H1 (cell line): ENCODE measurements at regions not wholly inside any gene's neighbourhood (a gene's known extent, or its start where the extent isn't known, plus 50 kb on each side); places are given as distances from the start of the nearest gene placed in this dataset.

ENCODE experiments used
- CTCF ChIA-PET: fragments of 300-600 bp; sonication (Branson Sonifier 250); formaldehyde crosslinking; loops from one replicate; lab custom pipeline; 2021; ENCODE audit not compliant: partially characterized antibody; lab: Charles Lee
- POLR2A ChIA-PET: fragments of 300-600 bp; sonication (Branson Sonifier 250); formaldehyde crosslinking; loops from one replicate; lab custom pipeline; 2021; ENCODE audit warnings: inconsistent platforms; ENCODE audit not compliant: partially characterized antibody; lab: Charles Lee
- DNase-seq, 2 experiments: peaks; one replicate each; pipeline versions ENCODE4 v3.0.0 to v3.0.0-alpha.2; 2010 to 2022; ENCODE audit warnings: low spot score in 2 of 2, low read depth in 1 of 2, mixed read lengths in 1 of 2
- FAIRE-seq: peaks from 2 replicates; lab custom pipeline; 2011; peaks lifted over from hg19 to GRCh38; lab: Jason Lieb, UNC
- H2AFZ ChIP-seq: 2 replicates; pipeline ENCODE4 v1.8.1; 2012; ENCODE audit warnings: low read length, inconsistent platforms
- H2AK5ac ChIP-seq: 2 replicates; pipeline ENCODE4 v1.6.1; 2013; ENCODE audit warnings: low read depth, low read length
- H2BK120ac ChIP-seq: replicated peaks from 2 replicates; pipeline ENCODE3; 2013; ENCODE audit warnings: low read depth, low read length, inconsistent platforms
- H2BK12ac ChIP-seq: 2 replicates; pipeline ENCODE4 v1.6.1; 2013; ENCODE audit warnings: low read depth, low read length
- H2BK15ac ChIP-seq: 2 replicates; pipeline ENCODE4 v1.6.1; 2013; ENCODE audit warnings: low read length
- H2BK20ac ChIP-seq: 2 replicates; pipeline ENCODE4 v1.6.1; 2013; ENCODE audit warnings: low read length
- H2BK5ac ChIP-seq: 2 replicates; pipeline ENCODE4 v1.6.1; 2013; ENCODE audit warnings: low read depth, low read length
- H3K14ac ChIP-seq: 2 replicates; pipeline ENCODE4 v1.6.1; 2013; ENCODE audit warnings: inconsistent platforms; ENCODE audit not compliant: insufficient read length
- H3K18ac ChIP-seq: 2 replicates; pipeline ENCODE4 v1.6.1; 2013; ENCODE audit warnings: low read length; ENCODE audit errors: extremely low read depth
- H3K23ac ChIP-seq: 2 replicates; pipeline ENCODE4 v1.6.1; 2013; ENCODE audit warnings: inconsistent platforms; ENCODE audit not compliant: insufficient read length
- H3K23me2 ChIP-seq: 2 replicates; pipeline ENCODE4 v1.6.1; 2013; ENCODE audit warnings: low read depth, low read length
- H3K27ac ChIP-seq: 2 replicates; pipeline ENCODE4 v1.6.1; 2011; ENCODE audit warnings: low read depth, low read length, inconsistent platforms
- H3K27me3 ChIP-seq, 4 experiments: replicated peaks in 1 of 4; 1 replicate in 1 of 4; 2 replicates in 3 of 4; pipeline versions ENCODE4 v1.6.1 to v1.8.1; 2011 to 2013; ENCODE audit warnings: low read length in 3 of 4, mild to moderate bottlenecking in 3 of 4, inconsistent platforms in 2 of 4, mixed read lengths in 2 of 4, moderate library complexity in 1 of 4; ENCODE audit not compliant: control insufficient read depth in 3 of 4, insufficient read depth in 3 of 4; ENCODE audit errors: extremely low read depth in 1 of 4
- H3K36me3 ChIP-seq, 4 experiments: 2 replicates each; pipeline versions ENCODE4 v1.6.1 to v1.8.1; 2011 to 2013; ENCODE audit warnings: mild to moderate bottlenecking in 4 of 4, low read length in 3 of 4, moderate library complexity in 2 of 4, control low read depth in 1 of 4, inconsistent platforms in 1 of 4; ENCODE audit not compliant: insufficient read depth in 4 of 4, control insufficient read depth in 2 of 4
- H3K4ac ChIP-seq: replicated peaks from 2 replicates; pipeline ENCODE3; 2013; ENCODE audit warnings: low read length, low read depth, mixed read lengths, inconsistent platforms; ENCODE audit not compliant: insufficient read length
- H3K4me1 ChIP-seq, 4 experiments: replicated peaks in 1 of 4; 1 replicate in 1 of 4; 2 replicates in 3 of 4; pipeline versions ENCODE4 v1.6.1 to v1.8.1; 2011 to 2013; ENCODE audit warnings: low read length in 3 of 4, inconsistent platforms in 2 of 4, mixed read lengths in 1 of 4; ENCODE audit not compliant: insufficient read depth in 4 of 4, control insufficient read depth in 3 of 4
- H3K4me2 ChIP-seq, 2 experiments: 2 replicates each; pipeline versions ENCODE4 v1.6.1 to v1.8.1; 2011 to 2013; ENCODE audit warnings: low read depth in 2 of 2, low read length in 2 of 2, control low read depth in 1 of 2, inconsistent platforms in 1 of 2, mild to moderate bottlenecking in 1 of 2; ENCODE audit not compliant: insufficient read depth in 1 of 2
- H3K4me3 ChIP-seq, 4 experiments: fragments of 200-600, 300-600 bp in 1 of 4; sonication (generic), shearing (Covaris generic), sonication (Bioruptor Twin) in 1 of 4; 2 replicates each; pipeline versions ENCODE4 v1.5.1 to v1.8.1; 2011 to 2016; ENCODE audit warnings: low read length in 4 of 4, low read depth in 3 of 4, control low read depth in 2 of 4, inconsistent platforms in 2 of 4, mild to moderate bottlenecking in 2 of 4, mixed read lengths in 1 of 4, moderate library complexity in 1 of 4; ENCODE audit not compliant: insufficient read depth in 2 of 4; ENCODE audit errors: extremely low read depth in 1 of 4
- H3K56ac ChIP-seq: replicated peaks from 2 replicates; pipeline ENCODE3; 2013; ENCODE audit warnings: low read depth, mild to moderate bottlenecking, mixed read lengths, low read length, inconsistent platforms; ENCODE audit not compliant: insufficient read length
- H3K79me1 ChIP-seq: 2 replicates; pipeline ENCODE4 v1.6.1; 2013; ENCODE audit warnings: low read depth, low read length, control low read depth
- H3K79me2 ChIP-seq, 2 experiments: 2 replicates each; pipeline versions ENCODE4 v1.6.1 to v1.8.1; 2012 to 2013; ENCODE audit warnings: low read length in 2 of 2, mild to moderate bottlenecking in 2 of 2, inconsistent platforms in 1 of 2; ENCODE audit not compliant: insufficient read depth in 2 of 2, control insufficient read depth in 1 of 2
- H3K9ac ChIP-seq, 4 experiments: replicated peaks in 1 of 4; 1 replicate in 1 of 4; 2 replicates in 3 of 4; pipeline versions ENCODE4 v1.6.1 to v1.8.1; 2011 to 2013; ENCODE audit warnings: low read depth in 3 of 4, low read length in 3 of 4, control low read depth in 2 of 4, mild to moderate bottlenecking in 2 of 4, moderate library complexity in 2 of 4, inconsistent platforms in 1 of 4; ENCODE audit errors: extremely low read depth in 1 of 4
- H3K9me3 ChIP-seq, 2 experiments: 2 replicates each; pipeline versions ENCODE4 v1.6.1 to v1.8.1; 2012 to 2013; ENCODE audit warnings: mild to moderate bottlenecking in 2 of 2, moderate library complexity in 2 of 2, control low read depth in 1 of 2, inconsistent platforms in 1 of 2, low read depth in 1 of 2, low read length in 1 of 2, mixed read lengths in 1 of 2; ENCODE audit not compliant: insufficient read depth in 2 of 2
- H4K20me1 ChIP-seq, 2 experiments: replicated peaks in 1 of 2; 2 replicates each; pipeline versions ENCODE3 to v1.8.1; 2011 to 2013; ENCODE audit warnings: inconsistent platforms in 2 of 2, low read length in 2 of 2, mild to moderate bottlenecking in 1 of 2; ENCODE audit not compliant: insufficient read depth in 2 of 2, control insufficient read depth in 1 of 2
- H4K5ac ChIP-seq: 2 replicates; pipeline ENCODE4 v1.6.1; 2013; ENCODE audit warnings: low read length, low read depth, mixed read lengths, inconsistent platforms; ENCODE audit not compliant: insufficient read length
- H4K8ac ChIP-seq: 2 replicates; pipeline ENCODE4 v1.8.0; 2013; ENCODE audit warnings: mild to moderate bottlenecking, moderate library complexity, low read length, inconsistent platforms; ENCODE audit not compliant: insufficient read depth; ENCODE audit errors: extremely low read depth
- H4K91ac ChIP-seq: replicated peaks from 2 replicates; pipeline ENCODE3; 2013; ENCODE audit warnings: low read length, mixed read lengths, inconsistent platforms; ENCODE audit not compliant: insufficient read length
- CTCF ChIP-seq, 3 experiments: IDR thresholded peaks; 1 replicate in 2 of 3; 2 replicates in 1 of 3; pipeline versions ENCODE4 v1.5.1 to v1.6.1; 2011; ENCODE audit warnings: low read length in 3 of 3, mild to moderate bottlenecking in 3 of 3, inconsistent platforms in 2 of 3, low read depth in 1 of 3, moderate library complexity in 1 of 3; ENCODE audit not compliant: insufficient read depth in 1 of 3; ENCODE audit errors: control extremely low read depth in 1 of 3
- FOSL1 ChIP-seq: IDR thresholded peaks from 2 replicates; pipeline ENCODE4 v1.6.1; 2011; ENCODE audit warnings: mild to moderate bottlenecking, low read depth, low read length, moderate library complexity; ENCODE audit not compliant: insufficient read depth
- WGBS, 2 experiments: shearing (Covaris generic) in 1 of 2; methylation state at CpG; one replicate each; pipeline versions ENCODE4 v1.1.6 to v1.1.7; 2013 to 2015; ENCODE audit warnings: low lambda C conversion rate in 2 of 2, mixed read lengths in 2 of 2, inconsistent platforms in 1 of 2, low coverage in 1 of 2, missing lambda C conversion rate in 1 of 2; ENCODE audit not compliant: insufficient replicate concordance in 2 of 2, insufficient coverage in 1 of 2, insufficient read length in 1 of 2; ENCODE audit errors: extremely low coverage in 1 of 2, missing lambda C conversion rate in 1 of 2; 5-methylcytosine and 5-hydroxymethylcytosine counted together

DNA sequence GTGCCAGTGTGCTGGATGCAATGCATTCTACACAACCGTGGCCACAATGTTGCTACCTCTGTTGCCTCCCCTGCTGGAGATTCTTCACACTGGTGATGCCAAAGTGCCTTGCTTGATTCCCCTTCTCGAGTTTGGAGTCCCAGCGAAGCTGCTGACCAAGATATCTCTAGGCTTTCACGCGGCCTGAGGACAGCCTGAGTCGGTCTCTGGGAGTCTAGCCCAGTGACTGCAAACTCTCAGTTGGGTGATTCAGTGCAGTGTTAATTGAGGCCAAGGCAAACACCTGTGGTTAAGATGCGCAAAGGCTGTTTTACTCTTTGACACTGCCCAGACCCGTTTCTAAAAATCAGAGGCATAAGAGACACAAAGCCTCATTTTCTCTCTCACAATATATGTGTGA, 434.4 kb downstream of the NR2F2 start:
- no peak overlapping the region; the same call in 1 of the 2 replicates for H2BK12ac ChIP-seq
- H4K20me1 ChIP-seq = no peaks in the 10 kb centered on the region
- no peak overlapping the region for H3K9ac ChIP-seq
- H3K27me3 ChIP-seq = no peaks in the 10 kb centered on the region
- POLR2A ChIA-PET = no interaction called here
- no peak overlapping the region for H2BK5ac ChIP-seq
- no peak overlapping the region for H2BK120ac ChIP-seq
- no peaks in the 10 kb centered on the region for H3K79me1 ChIP-seq
- 0 out of 7 replicates have a peak, but pooled peaks cover 0 to 2% (median 0%) of the 10 kb centered on the region in 4 experiments for H3K4me1 ChIP-seq
- no peak overlapping the region for H2AK5ac ChIP-seq
- H3K36me3 ChIP-seq = no peaks in the 10 kb centered on the region
- WGBS, 2 experiments = 90% methylated on average over 8 of the region's 8 CpGs; no CpG with 5 or more reads in 1 of the 2 experiments
- no peak overlapping the region for H3K23ac ChIP-seq
- TF ChIP-seq CTCF (IDR thresholded peaks at IDR 0.05; ENCODE audit: control extremely low read depth in 1 of 3, insufficient read depth in 1 of 3, low read depth in 1 of 3, low read length in 3 of 3) = peak in 1 of 3 experiments; percentile 20; a peak in 1 of 4 replicates
- no peak for TF ChIP-seq FOSL1
- TF ChIP-seq, all 59 proteins: peak for 1
- Histone ChIP-seq H3K56ac (no peak overlapping the region), H3K4me3 (no peak overlapping the region), H3K18ac (no peak overlapping the region; the same call in 1 of the 2 replicates), H3K4me2 (no peak overlapping the region), H3K27ac (no peak overlapping the region), H3K14ac (no peak overlapping the region), H2AFZ (no peak overlapping the region; the same call in 1 of the 2 replicates), H3K9me3 (no peaks in the 10 kb centered on the region), H4K8ac (peak overlapping the region; percentile 90; the same call in 1 of the 2 replicates), H2BK15ac (no peak overlapping the region), H2BK20ac (no peak overlapping the region), H3K79me2 (no peaks in the 10 kb centered on the region), H3K23me2 (no peaks in the 10 kb centered on the region), H3K4ac (no peak overlapping the region), H4K91ac (no peak overlapping the region), H4K5ac (no peak overlapping the region)
- no peak for FAIRE-seq
- no peak for DNase-seq
- CTCF ChIA-PET = no interaction called here
